LoVo (cell line): ENCODE measurements at regions not wholly inside any gene's neighbourhood (a gene's known extent, or its start where the extent isn't known, plus 50 kb on each side); places are given as distances from the start of the nearest gene placed in this dataset.
"Not testable (repeated sequence)": the region's sequence is repeated elsewhere in the genome, so short reads cannot be mapped to it uniquely, and the experiment has no call there.

ENCODE experiments used
- DNase-seq: peaks from one replicate; pipeline ENCODE4 v3.0.0-alpha.2; 2016; ENCODE audit warnings: low spot score

DNA sequence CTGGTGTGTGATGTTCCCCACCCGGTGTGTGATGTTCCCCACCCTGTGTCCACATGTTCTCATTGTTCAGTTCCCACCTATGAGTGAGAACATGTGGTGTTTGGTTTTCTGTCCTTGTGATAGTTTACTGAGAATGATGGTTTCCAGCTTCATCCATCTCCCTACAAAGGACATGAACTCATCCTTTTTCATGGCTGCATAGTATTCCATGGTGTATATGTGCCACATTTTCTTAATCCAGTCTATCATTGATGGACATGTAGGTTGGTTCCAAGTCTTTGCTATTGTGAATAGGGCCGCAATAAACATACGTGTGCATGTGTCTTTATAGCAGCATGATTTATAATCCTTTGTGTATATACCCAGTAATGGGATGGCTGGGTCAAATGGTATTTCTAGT lies 201.5 kb upstream of the IRAK1BP1 start:
- not testable (repeated sequence) for DNase-seq

DNA sequence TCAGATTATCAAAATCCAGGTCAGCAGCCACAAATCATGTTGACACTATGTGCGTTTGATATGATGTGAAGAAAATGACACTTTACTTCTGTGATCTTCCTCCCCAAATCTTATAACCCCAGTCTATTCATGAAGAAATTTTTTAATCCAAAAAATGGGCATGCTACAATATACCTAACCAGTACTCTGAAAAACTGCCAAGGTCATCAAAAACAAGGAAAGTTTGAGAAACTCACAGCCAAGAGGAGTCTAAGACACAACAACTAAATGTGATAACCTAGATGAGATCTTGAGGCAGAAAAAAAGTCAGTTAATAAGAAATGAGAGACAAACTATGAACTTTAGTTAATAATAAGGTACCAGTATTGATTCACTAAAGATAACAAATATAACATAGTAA lies 200.6 kb upstream of the IRAK1BP1 start:
- no peak for DNase-seq

DNA sequence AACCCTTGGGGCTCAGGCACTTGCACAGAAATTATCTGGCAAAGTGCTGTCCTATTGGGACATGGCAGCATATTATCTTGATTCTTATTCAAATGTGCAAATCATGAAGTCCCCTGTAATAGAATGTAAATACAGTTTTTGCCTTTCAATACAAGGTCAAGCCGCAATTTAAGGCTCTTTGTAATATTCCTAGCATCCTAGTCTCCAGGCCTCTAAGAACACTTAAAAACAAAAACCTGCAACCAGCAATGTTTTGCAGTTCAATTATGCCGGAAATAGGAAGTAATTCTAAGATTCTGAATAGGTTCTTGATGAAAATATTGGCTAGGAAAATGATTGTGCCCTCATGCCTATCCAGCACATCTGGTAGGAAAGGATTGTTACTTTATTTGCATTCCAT lies 197.2 kb upstream of the IRAK1BP1 start:
- DNase-seq = no peak

DNA sequence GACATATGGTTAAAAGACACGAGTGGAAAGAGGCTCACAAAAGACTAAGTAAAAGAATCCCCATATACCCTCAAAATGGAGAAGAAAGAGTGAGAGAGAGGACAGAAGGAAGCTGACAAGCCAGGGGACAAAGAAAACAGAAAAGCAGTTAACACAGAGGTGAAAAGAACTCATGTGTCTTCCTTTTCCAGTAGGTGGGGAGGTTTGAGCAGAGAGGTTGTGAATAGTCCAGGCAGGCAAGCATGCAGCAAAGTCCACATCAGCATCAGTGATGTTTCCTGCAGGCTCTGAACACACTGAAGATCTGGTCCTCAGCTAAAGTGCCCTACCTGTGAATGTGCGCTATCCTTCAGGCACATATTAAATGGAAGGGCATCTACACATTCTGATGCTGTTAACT lies 196.5 kb upstream of the IRAK1BP1 start:
- DNase-seq = no peak

DNA sequence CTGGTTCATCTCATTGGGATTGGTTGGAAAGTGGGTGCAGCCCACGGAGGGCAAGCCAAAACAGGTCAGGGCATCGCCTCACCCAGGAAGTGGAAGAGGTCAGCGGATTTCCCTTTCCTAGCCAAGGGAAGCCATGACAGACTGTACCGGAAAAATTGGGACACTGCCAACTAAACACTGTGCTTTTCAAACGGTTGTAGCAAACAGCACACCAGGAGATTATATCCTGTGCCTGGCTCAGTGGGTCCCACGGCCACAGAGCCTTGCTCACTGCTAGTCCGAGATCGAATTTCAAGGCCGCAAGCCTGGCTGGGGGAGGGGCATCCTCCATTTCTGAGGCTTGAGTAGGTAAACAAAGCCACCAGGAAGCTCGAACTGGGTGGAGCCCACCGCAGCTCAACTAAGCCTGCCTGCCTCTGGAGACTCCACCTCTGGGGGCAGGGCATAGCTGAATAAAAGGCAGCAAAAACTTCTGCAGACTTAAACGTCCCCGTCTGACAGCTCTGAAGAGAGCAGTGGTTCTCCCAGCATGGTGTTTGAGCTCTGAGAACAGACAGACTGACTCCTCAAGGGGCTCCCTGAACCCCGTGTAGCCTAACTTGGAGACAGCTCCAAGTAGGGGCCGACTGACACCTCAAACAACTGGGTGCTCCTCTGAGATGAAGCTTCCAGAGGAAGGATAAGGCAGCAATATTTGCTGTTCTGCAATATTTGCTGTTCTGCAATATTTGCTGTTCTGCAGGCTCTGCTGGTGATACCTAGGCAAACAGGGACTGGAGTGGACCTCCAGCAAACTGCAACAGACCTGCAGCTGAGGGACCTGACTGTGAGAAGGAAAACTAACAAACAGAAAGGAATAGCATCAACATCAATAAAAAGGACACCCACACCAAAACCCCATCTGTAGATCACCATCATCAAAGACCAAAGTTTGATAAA lies 191.0 kb upstream of the IRAK1BP1 start:
- DNase-seq = peak; percentile 2

DNA sequence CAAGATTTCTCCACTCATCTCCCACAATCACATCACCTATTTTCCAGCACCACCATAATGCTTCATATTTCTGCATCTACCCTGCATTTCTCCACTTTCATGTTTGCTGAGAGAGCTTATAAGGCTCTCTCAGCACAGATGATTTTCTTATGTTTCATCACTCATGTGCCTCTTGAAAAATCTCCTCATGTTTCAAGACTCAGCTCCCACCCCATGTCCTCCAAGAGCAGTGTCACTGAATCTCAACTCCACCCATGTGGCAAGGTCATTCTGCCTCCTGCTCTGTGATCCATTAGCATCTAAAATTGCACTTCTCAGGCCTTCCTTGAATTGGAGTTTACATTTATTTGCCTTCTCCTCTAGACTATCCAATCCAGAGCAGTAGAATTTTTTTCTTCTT lies 178.7 kb upstream of the IRAK1BP1 start:
- no peak for DNase-seq

DNA sequence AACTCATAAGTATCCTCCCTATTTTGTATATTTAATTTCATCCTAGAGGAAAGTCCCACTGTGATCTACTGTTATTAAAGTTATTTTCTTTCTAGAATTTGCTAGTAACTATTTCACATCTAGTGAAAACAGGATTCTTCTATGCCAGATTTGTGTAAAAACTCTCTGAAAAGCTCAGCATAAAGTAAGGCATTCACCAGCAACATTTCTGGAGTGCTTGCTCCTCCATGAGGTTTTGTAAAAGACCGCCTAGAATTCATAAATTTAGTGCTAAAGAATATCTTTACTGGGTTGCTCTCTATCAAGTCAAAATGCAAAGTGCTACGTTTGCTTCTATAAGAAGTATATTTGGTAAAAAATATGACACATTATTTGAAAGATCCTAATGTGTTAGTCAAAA lies 173.5 kb upstream of the IRAK1BP1 start:
- no peak for DNase-seq

DNA sequence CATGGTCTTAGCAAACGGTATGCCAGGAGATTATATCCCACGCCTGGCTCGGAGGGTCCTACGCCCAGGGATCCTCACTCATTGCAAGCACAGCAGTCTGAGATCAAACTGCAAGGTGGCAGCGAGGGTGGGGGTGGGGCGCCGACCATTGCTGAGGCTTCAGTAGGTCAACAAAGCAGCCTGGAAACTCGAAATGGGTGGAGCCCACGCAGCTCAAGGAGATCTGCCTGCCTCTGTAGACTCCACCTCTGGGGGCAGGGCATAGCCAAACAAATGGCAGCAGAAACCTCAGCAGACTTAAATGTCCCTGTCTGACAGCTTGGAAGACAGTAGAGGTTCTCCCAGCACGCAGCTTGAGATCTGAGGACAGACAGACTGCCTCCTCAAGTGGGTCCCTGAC lies 172.7 kb upstream of the IRAK1BP1 start:
- not testable (repeated sequence) for DNase-seq

DNA sequence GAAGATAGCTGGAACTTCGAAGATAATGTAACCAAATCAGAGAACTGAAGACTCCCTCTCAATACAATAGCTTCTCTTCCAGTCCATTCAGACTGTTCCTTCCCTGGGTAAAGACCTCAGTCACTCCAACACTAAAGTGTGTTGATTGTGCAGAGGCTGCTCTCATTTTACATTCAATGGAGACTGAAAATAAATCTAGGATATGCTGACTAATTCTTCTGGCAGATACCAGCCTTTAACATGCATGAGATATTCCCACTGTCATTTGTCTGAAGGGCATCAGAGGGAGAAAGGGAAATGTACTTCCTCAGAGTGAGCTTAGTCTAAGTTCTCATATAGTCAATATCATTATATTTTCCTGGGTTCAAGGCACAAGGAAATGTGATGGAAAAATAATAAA lies 166.4 kb upstream of the IRAK1BP1 start:
- DNase-seq = no peak

DNA sequence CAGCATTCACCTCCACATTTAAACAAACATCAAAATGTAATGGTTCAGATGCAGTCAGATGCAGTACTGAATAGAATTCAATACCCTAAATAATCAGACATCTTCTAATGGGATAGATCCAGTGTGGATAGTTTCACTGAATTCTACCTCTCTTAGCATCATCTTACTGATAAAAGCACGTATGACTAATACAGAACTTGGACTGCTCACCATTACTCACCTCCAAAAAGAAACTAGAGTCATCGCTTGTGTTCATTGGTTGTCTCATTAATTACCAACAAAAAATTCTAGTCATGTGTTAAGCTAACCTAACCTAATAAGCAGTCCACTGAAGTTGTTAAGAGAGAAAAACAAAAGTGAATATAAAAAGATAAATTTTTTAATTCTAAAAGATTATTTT lies 165.9 kb upstream of the IRAK1BP1 start:
- no peak for DNase-seq

DNA sequence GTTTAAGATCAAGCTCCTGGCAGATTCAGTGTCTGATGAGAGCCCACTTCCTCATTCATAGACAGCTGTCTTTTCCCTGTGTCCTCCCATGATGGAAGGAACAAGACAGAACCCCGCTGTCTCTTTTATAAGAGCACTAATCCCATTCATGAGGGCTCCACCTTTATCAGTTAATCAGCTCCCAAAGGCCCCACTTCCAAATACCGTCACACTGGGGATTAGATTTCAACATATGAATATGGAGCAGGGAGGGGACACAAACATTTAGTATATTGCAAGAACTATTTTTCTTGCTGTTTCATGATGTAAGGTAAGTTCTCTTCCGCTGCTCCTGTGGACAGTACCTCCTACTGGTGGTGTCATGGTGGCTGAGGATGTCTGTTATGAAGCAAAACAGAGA lies 158.3 kb upstream of the IRAK1BP1 start:
- DNase-seq = no peak

DNA sequence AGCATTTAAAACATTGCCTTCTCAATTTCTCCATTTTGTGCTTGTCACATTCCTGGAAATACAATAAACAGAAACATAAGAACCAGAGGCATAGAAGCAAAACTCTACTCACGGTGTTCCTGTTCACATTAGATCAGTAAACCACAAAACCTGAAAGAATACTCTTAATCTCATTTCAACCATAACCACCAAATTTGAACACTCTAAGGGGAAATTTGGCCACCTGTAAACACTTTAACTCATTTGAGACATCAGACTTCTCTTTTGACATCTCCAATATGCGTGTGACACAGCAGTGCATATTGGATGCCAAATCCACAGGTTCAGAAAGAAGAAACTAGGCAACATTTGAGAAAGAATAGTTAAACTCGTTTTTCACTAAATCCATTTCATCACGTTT lies 153.8 kb upstream of the IRAK1BP1 start:
- no peak for DNase-seq

DNA sequence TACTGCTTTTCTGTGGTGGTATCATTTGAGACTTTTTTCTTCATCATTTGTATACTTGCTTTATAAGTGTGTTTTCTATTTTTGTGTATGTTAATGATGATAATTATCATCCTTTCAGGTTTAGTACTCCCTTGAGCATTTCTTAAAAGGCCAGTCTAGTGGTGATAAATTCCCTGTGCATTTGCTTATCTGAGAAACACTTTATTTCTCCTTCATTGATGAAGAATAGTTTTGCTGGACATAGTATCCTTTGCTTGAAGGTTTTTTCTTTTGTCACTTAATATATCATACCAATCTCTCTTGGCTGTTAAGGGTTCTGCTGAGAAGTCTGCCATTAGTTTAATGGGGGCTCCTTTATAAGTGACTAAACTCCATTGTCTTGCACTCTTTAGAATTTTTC lies 123.2 kb upstream of the IRAK1BP1 start:
- DNase-seq = no peak

DNA sequence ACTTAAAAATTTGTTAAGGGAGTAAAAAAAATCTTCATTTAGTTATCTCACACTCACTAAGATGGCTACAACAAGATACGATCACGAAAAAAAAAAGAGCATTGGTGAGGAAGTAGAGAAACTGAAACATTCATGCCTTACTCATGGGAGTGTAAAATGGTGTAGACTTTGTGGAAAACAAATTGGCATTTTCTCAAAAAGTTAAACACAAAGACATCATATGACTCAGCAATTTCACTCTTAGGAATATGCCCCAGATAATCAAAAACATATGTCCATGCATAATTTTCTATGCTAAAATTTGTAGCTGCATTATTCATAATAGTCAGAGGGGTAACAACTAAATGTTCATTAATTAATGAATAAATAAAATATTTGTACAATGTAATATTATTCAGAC lies 120.9 kb upstream of the IRAK1BP1 start:
- no peak for DNase-seq

DNA sequence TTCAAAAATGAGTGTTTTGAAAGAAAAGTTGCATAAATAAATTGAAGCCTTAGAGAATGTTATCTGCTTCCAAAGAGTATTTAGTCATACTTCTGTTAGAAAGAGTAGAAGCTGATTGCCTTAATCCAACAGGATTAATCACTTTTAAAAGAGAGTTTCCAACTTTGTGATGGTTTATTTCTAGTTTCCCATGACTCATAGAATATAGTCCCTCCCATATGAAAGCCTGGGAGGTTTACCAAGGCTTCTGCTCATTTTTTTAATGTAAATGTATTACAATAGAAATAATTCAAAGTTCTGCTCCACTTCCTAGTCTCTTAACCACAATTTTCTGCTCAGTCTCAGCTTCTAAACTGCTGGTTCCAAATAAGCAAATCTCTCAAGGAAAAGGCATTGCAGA lies 118.0 kb upstream of the IRAK1BP1 start:
- DNase-seq = no peak

DNA sequence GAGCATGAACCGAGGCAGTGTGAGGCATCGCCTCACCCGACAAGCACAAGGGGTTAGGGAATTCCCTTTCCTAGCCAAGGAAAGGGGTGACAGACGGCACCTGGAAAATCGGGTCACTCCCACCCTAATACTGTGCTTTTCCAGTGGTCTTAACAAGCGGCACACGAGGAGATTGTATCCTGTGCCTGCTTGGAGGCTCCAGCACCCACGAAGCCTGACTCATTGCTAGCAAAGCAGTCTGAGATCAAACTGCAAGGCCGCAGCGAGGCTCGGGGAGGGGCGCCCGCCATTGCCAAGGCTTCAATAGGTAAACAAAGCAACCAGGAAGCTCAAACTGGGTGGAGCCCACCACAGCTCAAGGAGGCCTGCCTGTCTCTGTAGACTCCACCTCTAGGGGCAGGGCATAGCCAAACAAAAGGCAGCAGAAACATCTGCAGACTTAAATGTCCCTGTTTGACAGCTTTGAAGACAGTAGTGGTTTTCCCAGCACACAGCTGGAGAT lies 109.0 kb upstream of the IRAK1BP1 start:
- not testable (repeated sequence) for DNase-seq

DNA sequence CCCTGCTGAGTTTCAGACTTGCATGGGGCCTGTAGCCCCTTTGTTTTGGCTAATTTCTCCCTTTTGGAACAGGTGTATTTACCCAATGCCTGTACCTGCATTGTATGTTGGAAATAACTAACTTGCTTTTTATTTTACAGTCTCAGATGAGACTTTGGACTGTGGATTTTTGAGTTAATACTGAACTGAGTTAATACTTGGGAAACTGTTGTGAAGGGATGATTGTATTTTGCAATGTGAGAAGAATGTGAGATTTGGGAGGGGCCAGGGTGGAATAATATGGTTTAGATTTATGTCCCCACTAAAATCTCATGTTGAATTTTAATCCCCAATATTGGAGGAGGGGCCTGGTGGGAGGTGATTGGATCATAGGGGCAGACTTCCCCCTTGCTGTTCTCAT lies 99.1 kb upstream of the IRAK1BP1 start:
- DNase-seq = no peak

DNA sequence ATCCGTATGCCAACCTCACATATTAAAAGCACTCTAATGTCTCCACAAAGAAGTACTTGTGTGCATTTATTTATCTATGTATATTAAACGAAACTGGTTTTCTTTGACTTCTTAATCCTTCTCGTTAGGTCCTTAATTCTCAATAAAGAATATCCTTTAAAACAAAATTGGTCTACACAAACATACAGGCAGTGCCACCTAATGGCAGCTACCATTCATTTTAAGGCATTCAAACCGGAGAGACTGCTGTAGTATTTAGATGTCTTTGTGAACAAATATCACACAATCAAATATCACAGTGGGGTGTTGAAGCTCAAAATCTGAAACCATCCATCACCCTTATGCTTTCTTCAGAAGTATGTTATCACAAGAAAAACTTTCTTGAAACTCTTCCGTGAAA lies 96.6 kb upstream of the IRAK1BP1 start:
- no peak for DNase-seq

DNA sequence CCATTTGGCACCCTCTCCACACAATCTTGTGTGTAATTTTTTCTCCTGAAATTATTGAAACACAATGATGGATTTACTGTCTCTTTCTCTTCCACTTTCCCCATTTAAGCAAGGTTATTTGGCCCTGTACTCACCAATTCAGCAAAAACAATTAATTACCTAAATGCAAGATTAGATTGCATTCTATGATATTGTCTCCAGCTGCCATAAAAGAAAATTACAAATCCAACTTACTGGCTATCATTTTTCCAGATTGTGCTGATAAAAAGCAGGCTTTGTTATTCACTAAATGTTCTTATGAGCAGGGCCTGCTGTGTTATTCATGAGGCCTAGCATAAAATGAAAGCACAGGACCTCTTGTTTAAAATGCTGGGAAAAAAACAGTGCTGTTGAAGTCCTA lies 95.8 kb upstream of the IRAK1BP1 start:
- no peak for DNase-seq

DNA sequence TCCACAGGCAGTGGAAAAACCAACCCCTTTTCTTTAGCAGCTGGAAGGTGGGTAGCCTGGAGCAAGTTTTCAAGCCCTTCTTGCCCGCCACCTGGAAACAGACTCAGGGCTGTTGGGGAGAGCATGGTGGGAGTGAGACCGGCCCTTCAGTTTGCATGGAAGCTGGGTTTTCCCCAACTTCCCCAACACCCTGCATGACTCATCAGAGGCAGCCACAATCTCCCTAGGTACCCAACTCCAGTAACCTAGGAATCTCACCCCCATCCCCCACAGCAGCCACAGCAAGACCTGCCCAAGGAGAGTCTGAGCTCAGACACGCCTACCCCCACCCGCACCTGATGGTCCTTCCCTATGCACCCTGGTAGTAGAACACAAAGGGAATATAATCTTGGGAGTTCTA lies 86.3 kb upstream of the IRAK1BP1 start:
- DNase-seq = no peak

DNA sequence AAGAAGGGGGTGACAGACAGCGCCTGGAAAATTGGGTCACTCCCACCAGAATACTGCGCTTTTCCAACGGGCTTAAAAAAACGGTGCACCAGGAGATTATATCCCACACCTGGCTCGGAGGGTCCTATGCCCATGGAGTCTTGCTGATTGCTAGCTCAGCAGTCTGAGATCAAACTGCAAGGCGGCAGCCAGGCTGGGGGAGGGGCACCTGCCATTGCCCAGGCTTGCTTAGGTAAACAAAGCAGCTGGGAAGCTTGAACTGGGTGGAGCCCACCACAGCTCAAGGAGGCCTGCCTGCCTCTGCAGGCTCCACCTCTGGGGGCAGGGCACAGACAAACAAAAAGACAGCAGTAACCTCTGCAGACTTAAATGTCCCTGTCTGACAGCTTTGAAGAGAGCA lies 84.0 kb upstream of the IRAK1BP1 start:
- not testable (repeated sequence) for DNase-seq

DNA sequence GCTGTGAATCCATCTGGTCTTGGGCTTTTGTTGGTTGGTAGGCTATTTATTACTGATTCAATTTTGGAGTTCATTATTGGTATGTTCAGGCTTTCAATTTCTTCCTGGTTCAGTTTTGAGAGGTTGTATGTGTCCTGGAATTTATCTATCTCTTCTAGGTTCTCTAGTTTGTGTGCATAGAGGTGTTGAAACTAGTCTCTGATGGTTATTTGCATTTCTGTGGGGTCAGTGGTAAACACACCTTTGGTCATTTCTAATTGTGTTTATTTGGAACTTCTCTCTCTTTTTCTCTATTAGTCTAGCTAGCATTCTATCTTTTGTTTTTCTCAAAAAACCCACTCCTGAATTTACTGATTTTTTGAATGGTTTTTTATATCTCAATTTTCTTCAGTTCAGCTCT lies 70.1 kb upstream of the IRAK1BP1 start:
- no peak for DNase-seq

DNA sequence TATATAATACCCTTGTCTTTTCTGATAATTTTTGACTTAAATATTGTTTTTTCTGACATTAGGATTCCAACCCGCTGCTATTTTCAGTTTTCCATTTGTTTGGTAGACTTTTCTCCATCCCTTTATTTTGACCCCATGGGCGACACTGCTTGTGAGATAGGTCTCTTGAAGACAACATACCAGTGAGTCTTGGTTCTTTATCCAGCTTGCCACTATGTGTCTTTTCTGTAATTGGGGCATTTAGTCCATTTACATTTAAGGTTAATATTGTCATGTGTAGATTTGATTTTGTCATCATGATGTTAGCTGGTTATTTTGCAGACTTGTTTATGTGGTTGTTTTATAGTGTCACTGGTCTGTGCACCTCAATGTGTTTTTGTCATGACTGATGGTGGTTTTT lies 67.7 kb upstream of the IRAK1BP1 start:
- DNase-seq = no peak

DNA sequence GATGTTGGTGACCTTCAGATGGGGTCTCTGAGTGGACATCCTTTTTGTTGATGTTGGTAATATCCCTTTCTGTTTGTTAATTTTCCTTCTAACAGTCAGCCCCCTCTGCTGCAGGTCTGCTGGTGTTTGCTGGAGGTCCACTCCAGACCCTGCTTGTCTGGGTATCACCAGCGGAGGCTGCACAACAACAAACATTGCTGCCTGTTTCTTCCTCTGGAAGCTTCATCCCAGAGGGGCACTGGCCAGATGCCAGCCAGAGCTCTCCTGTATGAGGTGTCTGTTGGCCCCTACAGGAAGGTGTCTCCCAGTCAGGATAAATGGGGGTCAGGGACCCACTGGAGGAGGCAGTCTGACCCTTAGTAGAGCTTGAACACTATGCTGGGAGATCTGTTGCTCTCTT lies 60.6 kb upstream of the IRAK1BP1 start:
- not testable (repeated sequence) for DNase-seq
